ENCODE measurements at regions not wholly inside any gene's neighbourhood (a gene's known extent, or its start where the extent isn't known, plus 50 kb on each side); places are given as distances from the start of the nearest gene placed in this dataset.

DNA sequence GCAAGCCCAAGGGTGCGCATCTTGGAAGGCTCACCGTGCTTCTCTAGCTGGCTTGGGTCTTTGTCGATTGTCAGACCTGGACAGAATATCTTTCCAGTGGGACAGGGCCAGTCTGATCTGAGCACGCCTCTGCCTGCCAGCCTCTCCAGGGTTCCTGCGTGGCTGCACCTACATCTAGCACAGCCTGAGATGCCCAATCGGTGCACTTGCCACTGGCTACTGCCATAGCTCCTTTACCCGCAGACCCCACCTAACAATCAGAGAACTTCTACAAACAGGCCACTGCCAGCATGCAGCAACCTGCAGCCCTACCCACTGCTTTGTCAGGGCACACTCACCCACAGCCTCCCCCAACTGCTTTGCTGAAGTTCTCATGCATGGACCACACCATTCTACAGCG, 56.7 kb upstream of the PHACTR3 start:
- DNase-seq (ENCODE audit: low spot score): no peak
